AG10803 (cell line): ENCODE measurements at regions not wholly inside any gene's neighbourhood (a gene's known extent, or its start where the extent isn't known, plus 50 kb on each side); places are given as distances from the start of the nearest gene placed in this dataset.
A peak's percentile ranks its signal among the peaks of the same experiment; 100 is the strongest.

Experiments used
- DNase-seq: peaks from one replicate; pipeline ENCODE4 v3.0.0; 2010; ENCODE audit warnings: low read depth
- H3K4me3 ChIP-seq: 2 replicates; pipeline ENCODE4 v1.5.1; 2011; ENCODE audit warnings: mild to moderate bottlenecking, low read length, control low read depth
- TF ChIP-seq, protein P1 (sequence below): conservative IDR thresholded peaks from 2 replicates; pipeline ENCODE4 v1.5.1; 2011; ENCODE audit warnings: mild to moderate bottlenecking, low read length, control low read depth, inconsistent platforms

DNA sequence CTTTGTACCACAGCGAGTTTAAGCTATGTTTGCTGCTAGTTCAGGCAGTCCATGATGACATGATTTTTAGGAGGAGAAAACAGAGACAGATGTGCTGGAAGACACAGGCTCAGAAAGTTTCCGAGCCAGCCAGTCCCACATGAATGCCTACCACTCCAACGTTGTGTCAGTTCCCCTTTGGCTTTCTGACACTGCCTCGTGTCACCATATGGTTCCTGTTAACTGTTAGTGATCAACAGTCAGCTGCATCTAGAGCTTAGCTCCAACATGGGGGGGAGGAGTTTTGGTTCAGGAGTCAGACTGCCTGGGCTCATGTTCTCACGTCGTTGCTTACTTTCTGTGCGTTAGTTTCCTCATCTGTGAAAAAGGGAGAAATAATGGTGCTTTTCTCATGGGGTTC, 343.7 kb downstream of the MID1IP1 start:
- H3K4me3 ChIP-seq = no peak overlapping the region
- peak; percentile 6 for DNase-seq
- TF ChIP-seq, protein P1, sequence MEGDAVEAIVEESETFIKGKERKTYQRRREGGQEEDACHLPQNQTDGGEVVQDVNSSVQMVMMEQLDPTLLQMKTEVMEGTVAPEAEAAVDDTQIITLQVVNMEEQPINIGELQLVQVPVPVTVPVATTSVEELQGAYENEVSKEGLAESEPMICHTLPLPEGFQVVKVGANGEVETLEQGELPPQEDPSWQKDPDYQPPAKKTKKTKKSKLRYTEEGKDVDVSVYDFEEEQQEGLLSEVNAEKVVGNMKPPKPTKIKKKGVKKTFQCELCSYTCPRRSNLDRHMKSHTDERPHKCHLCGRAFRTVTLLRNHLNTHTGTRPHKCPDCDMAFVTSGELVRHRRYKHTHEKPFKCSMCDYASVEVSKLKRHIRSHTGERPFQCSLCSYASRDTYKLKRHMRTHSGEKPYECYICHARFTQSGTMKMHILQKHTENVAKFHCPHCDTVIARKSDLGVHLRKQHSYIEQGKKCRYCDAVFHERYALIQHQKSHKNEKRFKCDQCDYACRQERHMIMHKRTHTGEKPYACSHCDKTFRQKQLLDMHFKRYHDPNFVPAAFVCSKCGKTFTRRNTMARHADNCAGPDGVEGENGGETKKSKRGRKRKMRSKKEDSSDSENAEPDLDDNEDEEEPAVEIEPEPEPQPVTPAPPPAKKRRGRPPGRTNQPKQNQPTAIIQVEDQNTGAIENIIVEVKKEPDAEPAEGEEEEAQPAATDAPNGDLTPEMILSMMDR = no peak

- no peak overlapping the region for H3K4me3 ChIP-seq
- TF ChIP-seq, protein P1 = no peak
- DNase-seq = no peak
These were observed 344.6 kb downstream of the MID1IP1 start for GRCh38 chrX:39145859-39146258.

GRCh38 chrX:39149761-39150160, 348.5 kb downstream of the MID1IP1 start:
- H3K4me3 ChIP-seq = no peak overlapping the region
- TF ChIP-seq, protein P1 = peak; percentile 68
- DNase-seq = peak; percentile 43

DNA sequence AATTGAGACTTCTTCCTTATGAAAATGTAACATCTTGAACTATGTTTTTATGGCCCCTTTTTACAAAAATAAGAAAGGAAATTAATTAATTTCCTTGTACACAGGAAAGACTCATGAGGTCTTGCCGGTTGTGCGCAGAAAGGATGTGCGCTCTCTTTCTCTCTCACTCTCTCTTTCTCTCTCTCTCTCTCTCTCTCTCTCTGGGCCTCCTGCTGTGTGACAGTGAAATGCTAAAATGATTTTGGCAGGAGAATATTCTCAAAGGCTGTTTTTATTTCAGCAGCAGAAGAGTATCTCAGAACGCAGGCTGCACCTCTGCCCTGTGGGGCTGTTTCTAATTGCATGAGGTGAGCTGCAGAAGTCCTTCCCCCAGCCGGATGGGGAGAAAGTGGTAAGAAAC, 349.0 kb downstream of the MID1IP1 start:
- H3K4me3 ChIP-seq = no peak overlapping the region
- DNase-seq = no peak
- TF ChIP-seq, protein P1 = no peak

- DNase-seq = no peak
- H3K4me3 ChIP-seq = no peak overlapping the region
- TF ChIP-seq, protein P1 = no peak
These were observed 349.4 kb downstream of the MID1IP1 start for GRCh38 chrX:39150621-39151020.

GRCh38 chrX:39152106-39152649, 350.9 kb downstream of the MID1IP1 start:
- TF ChIP-seq, protein P1 = peak; percentile 38
- no peak for DNase-seq
- no peak overlapping the region for H3K4me3 ChIP-seq

GRCh38 chrX:39156051-39156450, 354.8 kb downstream of the MID1IP1 start:
- no peak overlapping the region for H3K4me3 ChIP-seq
- no peak for DNase-seq
- TF ChIP-seq, protein P1 = no peak
